Astrocyte (in vitro differentiated cells and primary cell): ENCODE measurements at regions not wholly inside any gene's neighbourhood (a gene's known extent, or its start where the extent isn't known, plus 50 kb on each side); places are given as distances from the start of the nearest gene placed in this dataset.

ENCODE experiments used
- CTCF ChIP-seq: IDR thresholded peaks from 2 replicates; pipeline ENCODE4 v1.5.1; 2011; ENCODE audit warnings: low read depth, mild to moderate bottlenecking, inconsistent platforms, low read length, moderate library complexity; ENCODE audit not compliant: insufficient read depth
- EZH2 ChIP-seq: IDR thresholded peaks from 2 replicates; pipeline ENCODE4 v1.6.1; 2012; ENCODE audit warnings: mild to moderate bottlenecking, low read length, inconsistent platforms; ENCODE audit not compliant: insufficient read depth

GRCh38 chr3:105033081-105033480, 333.6 kb upstream of the ALCAM start:
- no peak for TF ChIP-seq CTCF
- no peak for TF ChIP-seq EZH2
